A549 (cell line): ENCODE measurements at regions not wholly inside any gene's neighbourhood (a gene's known extent, or its start where the extent isn't known, plus 50 kb on each side); places are given as distances from the start of the nearest gene placed in this dataset.

Experiments used
- ATAC-seq, 2 experiments: fragments of 200-7000 bp in 1 of 2; fragments of >200 bp in 1 of 2; cut with Nextera tagmentation in 1 of 2; cut with Tn5 transposase in 1 of 2; 3 replicates each; pipeline versions ENCODE4 v1.8.0 to v1.9.1; 2018 to 2020; ENCODE audit warnings: mild to moderate bottlenecking in 1 of 2, moderate library complexity in 1 of 2
- CTCF ChIA-PET: fragments of 300-600 bp; sonication (Branson Sonifier 250); formaldehyde crosslinking; extraction: SDS; loops from one replicate; lab custom pipeline; 2021; ENCODE audit warnings: antibody characterized with exemption, inconsistent platforms; lab: Yijun Ruan, JAX
- POLR2A ChIA-PET: fragments of 350-600 bp; formaldehyde crosslinking; extraction: SDS; loops from one replicate; lab custom pipeline; 2021; ENCODE audit warnings: antibody characterized with exemption, inconsistent platforms; lab: Yijun Ruan, JAX
- DNase-seq, 2 experiments: peaks; one replicate each; pipeline versions ENCODE4 v3.0.0 to v3.0.0-alpha.2; 2011 to 2016; ENCODE audit warnings: low read depth in 1 of 2, low spot score in 1 of 2
- FAIRE-seq: peaks from 2 replicates; lab custom pipeline; 2011; peaks lifted over from hg19 to GRCh38; lab: Jason Lieb, UNC
- H3K27ac ChIP-seq, 2 experiments: fragments of >200 bp; sonication (Bioruptor Twin); formaldehyde crosslinking; 3 replicates each; pipeline ENCODE4 v1.5.1; 2016 to 2017
- H3K4me1 ChIP-seq: fragments of >200 bp; sonication (Bioruptor Twin); formaldehyde crosslinking; 3 replicates; pipeline ENCODE4 v1.6.1; 2016
- H3K4me2 ChIP-seq: fragments of >200 bp; sonication (Bioruptor Twin); formaldehyde crosslinking; 3 replicates; pipeline ENCODE4 v1.6.1; 2016
- H3K4me3 ChIP-seq: fragments of >200 bp; sonication (Bioruptor Twin); formaldehyde crosslinking; 3 replicates; pipeline ENCODE4 v1.5.1; 2016
- H3K9me3 ChIP-seq: fragments of >200 bp; sonication (Bioruptor Twin); formaldehyde crosslinking; 3 replicates; pipeline ENCODE4 v1.6.1; 2016
- BHLHE40 ChIP-seq: IDR thresholded peaks from 2 replicates; pipeline ENCODE4 v1.6.1; 2012; ENCODE audit warnings: low read depth, low read length, inconsistent platforms
- CBX8 ChIP-seq: fragments of 200-600 bp; sonication (generic); IDR thresholded peaks from 2 replicates; pipeline ENCODE4 v1.6.1; 2016
- EHMT2 ChIP-seq: fragments of 200-600 bp; sonication (generic); IDR thresholded peaks from 2 replicates; pipeline ENCODE4 v1.6.1; 2016; ENCODE audit warnings: antibody characterized with exemption, low read depth, mild to moderate bottlenecking, moderate library complexity
- ELK1 ChIP-seq: fragments of 150-350 bp; IDR thresholded peaks from 2 replicates; pipeline ENCODE4 v1.6.1; 2014; ENCODE audit warnings: low read depth, mild to moderate bottlenecking, low read length
- EP300 ChIP-seq, 2 experiments: fragments of >200 bp; sonication (Bioruptor Twin); formaldehyde crosslinking; IDR thresholded peaks; 2 replicates in 1 of 2; 3 replicates in 1 of 2; pipeline ENCODE4 v1.6.1; 2016 to 2017
- FOSL2 ChIP-seq, 2 experiments: fragments of 450-650 bp in 1 of 2; fragments of >200 bp in 1 of 2; sonication (Bioruptor Twin) in 1 of 2; formaldehyde crosslinking; IDR thresholded peaks; 2 replicates each; pipeline versions ENCODE4 v1.5.0 to v1.6.1; 2016 to 2020; ENCODE audit warnings: mild to moderate bottlenecking in 1 of 2, moderate library complexity in 1 of 2
- GATA3 ChIP-seq: IDR thresholded peaks from 2 replicates; pipeline ENCODE4 v1.6.1; 2012; ENCODE audit warnings: borderline replicate concordance
- HDAC2 ChIP-seq: fragments of 200-600 bp; sonication (generic); IDR thresholded peaks from 2 replicates; pipeline ENCODE4 v1.6.1; 2016
- HEYL ChIP-seq: fragments of 250-450 bp; sonication (Bioruptor Pico); IDR thresholded peaks from 2 replicates; pipeline ENCODE4 v1.8.0; 2021; ENCODE audit warnings: mild to moderate bottlenecking, moderate library complexity
- HOXB13 ChIP-seq: fragments of 250-450 bp; sonication (Bioruptor Pico); IDR thresholded peaks from 2 replicates; pipeline ENCODE4 v1.5.0; 2020; ENCODE audit warnings: low read depth, mild to moderate bottlenecking, moderate library complexity
- JUN ChIP-seq, 2 experiments: fragments of >200 bp; sonication (Bioruptor Twin); formaldehyde crosslinking; IDR thresholded peaks; 2 replicates in 1 of 2; 3 replicates in 1 of 2; pipeline ENCODE4 v1.6.1; 2016 to 2017
- KDM1A ChIP-seq: fragments of 200-600 bp; sonication (generic); IDR thresholded peaks from 2 replicates; pipeline ENCODE4 v1.6.1; 2016; ENCODE audit warnings: low read depth, mild to moderate bottlenecking
- KDM5A ChIP-seq: fragments of 200-600 bp; sonication (generic); IDR thresholded peaks from 2 replicates; pipeline ENCODE4 v1.6.1; 2016; ENCODE audit warnings: antibody characterized with exemption, mild to moderate bottlenecking
- NFE2L2 ChIP-seq: fragments of 150-350 bp; conservative IDR thresholded peaks from 2 replicates; pipeline ENCODE4 v1.6.1; 2014; ENCODE audit warnings: low read length
- PHF8 ChIP-seq: fragments of 200-600 bp; sonication (generic); IDR thresholded peaks from 2 replicates; pipeline ENCODE4 v1.6.1; 2016; ENCODE audit warnings: low read depth, mild to moderate bottlenecking, antibody characterized with exemption, moderate library complexity, borderline replicate concordance
- POLR2A ChIP-seq: IDR thresholded peaks from 2 replicates; pipeline ENCODE4 v1.6.1; 2012; ENCODE audit warnings: mild to moderate bottlenecking, low read length
- POLR2AphosphoS2 ChIP-seq: conservative IDR thresholded peaks from 2 replicates; pipeline ENCODE4 v1.6.1; 2012; ENCODE audit warnings: low read length, improper control_type of control experiment, inconsistent platforms
- RCOR1 ChIP-seq: fragments of 150-350 bp; IDR thresholded peaks from 2 replicates; pipeline ENCODE4 v1.6.1; 2014; ENCODE audit warnings: antibody characterized with exemption, low read length, low read depth
- SREBF2 ChIP-seq: fragments of 450-650 bp; IDR thresholded peaks from 2 replicates; pipeline ENCODE4 v1.6.1; 2014; ENCODE audit warnings: mild to moderate bottlenecking, moderate library complexity
- TFCP2L1 ChIP-seq: fragments of 250-450 bp; sonication (Bioruptor Pico); IDR thresholded peaks from 2 replicates; pipeline ENCODE4 v1.5.0; 2021; ENCODE audit warnings: mild to moderate bottlenecking
- TP53 ChIP-seq: fragments of 250-450 bp; sonication (Bioruptor Pico); IDR thresholded peaks from 2 replicates; pipeline ENCODE4 v1.5.0; 2021; ENCODE audit warnings: mild to moderate bottlenecking, moderate library complexity
- ZC3H11A ChIP-seq: fragments of 450-650 bp; IDR thresholded peaks from 2 replicates; pipeline ENCODE4 v1.6.1; 2014; ENCODE audit warnings: antibody characterized with exemption, mild to moderate bottlenecking
- ZNF302 ChIP-seq: fragments of 250-450 bp; sonication (Bioruptor Pico); IDR thresholded peaks from 2 replicates; pipeline ENCODE4 v1.9.0; 2021; ENCODE audit warnings: inconsistent platforms, mild to moderate bottlenecking, moderate library complexity
- WGBS: methylation state at CpG from one replicate; pipeline ENCODE4 v1.1.6; 2017; ENCODE audit errors: missing lambda C conversion rate; 5-methylcytosine and 5-hydroxymethylcytosine counted together
- TF ChIP-seq, protein P1 (sequence below): fragments of >200 bp; sonication (Bioruptor Twin); formaldehyde crosslinking; IDR thresholded peaks from 3 replicates; pipeline ENCODE4 v1.5.1; 2016
- TF ChIP-seq, protein P2 (sequence below): fragments of >200 bp; sonication (Bioruptor Twin); formaldehyde crosslinking; IDR thresholded peaks from 3 replicates; pipeline ENCODE4 v1.6.1; 2016
- TF ChIP-seq, protein P3 (sequence below): IDR thresholded peaks from 2 replicates; pipeline ENCODE4 v1.6.1; 2012
- TF ChIP-seq, protein P4 (sequence below): fragments of 200-600 bp; sonication (generic); IDR thresholded peaks from 2 replicates; pipeline ENCODE4 v1.6.1; 2016; ENCODE audit warnings: antibody characterized with exemption, mild to moderate bottlenecking, moderate library complexity
- TF ChIP-seq, protein P5 (sequence below): fragments of 450-650 bp; IDR thresholded peaks from 2 replicates; pipeline ENCODE4 v1.6.1; 2014; ENCODE audit warnings: antibody characterized with exemption

GRCh38 chr1:38272515-38272914, 225.9 kb upstream of the POU3F1 start:
- POLR2A ChIA-PET: no interaction called here
- FAIRE-seq: no peak
- no peak overlapping the region for H3K27ac ChIP-seq
- H3K4me1 ChIP-seq: no peaks in the 10 kb centered on the region
- TF ChIP-seq HOXB13 (CRISPR knock-in tag) (no peak), PHF8 (no peak), KDM1A (no peak), FOSL2 (IDR thresholded peaks at IDR 0.05) (no peak), FOSL2 (CRISPR knock-in tag; IDR thresholded peaks at IDR 0.05) (no peak), TFCP2L1 (no peak), ELK1 (no peak), ZC3H11A (no peak), HDAC2 (no peak), EHMT2 (no peak), POLR2A (no peak), RCOR1 (no peak), BHLHE40 (no peak), POLR2AphosphoS2 (no peak)
- TF ChIP-seq, protein P1, sequence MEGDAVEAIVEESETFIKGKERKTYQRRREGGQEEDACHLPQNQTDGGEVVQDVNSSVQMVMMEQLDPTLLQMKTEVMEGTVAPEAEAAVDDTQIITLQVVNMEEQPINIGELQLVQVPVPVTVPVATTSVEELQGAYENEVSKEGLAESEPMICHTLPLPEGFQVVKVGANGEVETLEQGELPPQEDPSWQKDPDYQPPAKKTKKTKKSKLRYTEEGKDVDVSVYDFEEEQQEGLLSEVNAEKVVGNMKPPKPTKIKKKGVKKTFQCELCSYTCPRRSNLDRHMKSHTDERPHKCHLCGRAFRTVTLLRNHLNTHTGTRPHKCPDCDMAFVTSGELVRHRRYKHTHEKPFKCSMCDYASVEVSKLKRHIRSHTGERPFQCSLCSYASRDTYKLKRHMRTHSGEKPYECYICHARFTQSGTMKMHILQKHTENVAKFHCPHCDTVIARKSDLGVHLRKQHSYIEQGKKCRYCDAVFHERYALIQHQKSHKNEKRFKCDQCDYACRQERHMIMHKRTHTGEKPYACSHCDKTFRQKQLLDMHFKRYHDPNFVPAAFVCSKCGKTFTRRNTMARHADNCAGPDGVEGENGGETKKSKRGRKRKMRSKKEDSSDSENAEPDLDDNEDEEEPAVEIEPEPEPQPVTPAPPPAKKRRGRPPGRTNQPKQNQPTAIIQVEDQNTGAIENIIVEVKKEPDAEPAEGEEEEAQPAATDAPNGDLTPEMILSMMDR: no peak
- TF ChIP-seq, protein P2, sequence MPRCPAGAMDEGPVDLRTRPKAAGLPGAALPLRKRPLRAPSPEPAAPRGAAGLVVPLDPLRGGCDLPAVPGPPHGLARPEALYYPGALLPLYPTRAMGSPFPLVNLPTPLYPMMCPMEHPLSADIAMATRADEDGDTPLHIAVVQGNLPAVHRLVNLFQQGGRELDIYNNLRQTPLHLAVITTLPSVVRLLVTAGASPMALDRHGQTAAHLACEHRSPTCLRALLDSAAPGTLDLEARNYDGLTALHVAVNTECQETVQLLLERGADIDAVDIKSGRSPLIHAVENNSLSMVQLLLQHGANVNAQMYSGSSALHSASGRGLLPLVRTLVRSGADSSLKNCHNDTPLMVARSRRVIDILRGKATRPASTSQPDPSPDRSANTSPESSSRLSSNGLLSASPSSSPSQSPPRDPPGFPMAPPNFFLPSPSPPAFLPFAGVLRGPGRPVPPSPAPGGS: no peak
- TF ChIP-seq, protein P3, sequence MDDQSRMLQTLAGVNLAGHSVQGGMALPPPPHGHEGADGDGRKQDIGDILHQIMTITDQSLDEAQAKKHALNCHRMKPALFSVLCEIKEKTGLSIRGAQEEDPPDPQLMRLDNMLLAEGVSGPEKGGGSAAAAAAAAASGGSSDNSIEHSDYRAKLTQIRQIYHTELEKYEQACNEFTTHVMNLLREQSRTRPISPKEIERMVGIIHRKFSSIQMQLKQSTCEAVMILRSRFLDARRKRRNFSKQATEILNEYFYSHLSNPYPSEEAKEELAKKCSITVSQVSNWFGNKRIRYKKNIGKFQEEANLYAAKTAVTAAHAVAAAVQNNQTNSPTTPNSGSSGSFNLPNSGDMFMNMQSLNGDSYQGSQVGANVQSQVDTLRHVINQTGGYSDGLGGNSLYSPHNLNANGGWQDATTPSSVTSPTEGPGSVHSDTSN: no peak
- TF ChIP-seq, protein P4, sequence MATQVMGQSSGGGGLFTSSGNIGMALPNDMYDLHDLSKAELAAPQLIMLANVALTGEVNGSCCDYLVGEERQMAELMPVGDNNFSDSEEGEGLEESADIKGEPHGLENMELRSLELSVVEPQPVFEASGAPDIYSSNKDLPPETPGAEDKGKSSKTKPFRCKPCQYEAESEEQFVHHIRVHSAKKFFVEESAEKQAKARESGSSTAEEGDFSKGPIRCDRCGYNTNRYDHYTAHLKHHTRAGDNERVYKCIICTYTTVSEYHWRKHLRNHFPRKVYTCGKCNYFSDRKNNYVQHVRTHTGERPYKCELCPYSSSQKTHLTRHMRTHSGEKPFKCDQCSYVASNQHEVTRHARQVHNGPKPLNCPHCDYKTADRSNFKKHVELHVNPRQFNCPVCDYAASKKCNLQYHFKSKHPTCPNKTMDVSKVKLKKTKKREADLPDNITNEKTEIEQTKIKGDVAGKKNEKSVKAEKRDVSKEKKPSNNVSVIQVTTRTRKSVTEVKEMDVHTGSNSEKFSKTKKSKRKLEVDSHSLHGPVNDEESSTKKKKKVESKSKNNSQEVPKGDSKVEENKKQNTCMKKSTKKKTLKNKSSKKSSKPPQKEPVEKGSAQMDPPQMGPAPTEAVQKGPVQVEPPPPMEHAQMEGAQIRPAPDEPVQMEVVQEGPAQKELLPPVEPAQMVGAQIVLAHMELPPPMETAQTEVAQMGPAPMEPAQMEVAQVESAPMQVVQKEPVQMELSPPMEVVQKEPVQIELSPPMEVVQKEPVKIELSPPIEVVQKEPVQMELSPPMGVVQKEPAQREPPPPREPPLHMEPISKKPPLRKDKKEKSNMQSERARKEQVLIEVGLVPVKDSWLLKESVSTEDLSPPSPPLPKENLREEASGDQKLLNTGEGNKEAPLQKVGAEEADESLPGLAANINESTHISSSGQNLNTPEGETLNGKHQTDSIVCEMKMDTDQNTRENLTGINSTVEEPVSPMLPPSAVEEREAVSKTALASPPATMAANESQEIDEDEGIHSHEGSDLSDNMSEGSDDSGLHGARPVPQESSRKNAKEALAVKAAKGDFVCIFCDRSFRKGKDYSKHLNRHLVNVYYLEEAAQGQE: no peak
- TF ChIP-seq, all 56 proteins: peak for 0
- Histone ChIP-seq H3K9me3 (no peaks in the 10 kb centered on the region), H3K4me2 (no peak overlapping the region), H3K4me3 (no peak overlapping the region)
- no peak for DNase-seq
- no peak for ATAC-seq
- 26% methylated on average over 3 of the region's 3 CpGs for WGBS
- CTCF ChIA-PET: interaction anchor here (1.0 kb wide), 1 partner anchor 12 kb away, joined by 4 read pairs; no protein-coding TSS in a partner anchor

- no peaks in the 10 kb centered on the region for H3K4me1 ChIP-seq
- FAIRE-seq: no peak
- CTCF ChIA-PET: no interaction called here
- H3K4me2 ChIP-seq: no peak overlapping the region
- WGBS: 31% methylated on average over 11 of the region's 12 CpGs
- no peak overlapping the region for H3K4me3 ChIP-seq
- no peak for DNase-seq
- POLR2A ChIA-PET: no interaction called here
- no peak for ATAC-seq
- H3K9me3 ChIP-seq: no peaks in the 10 kb centered on the region
- no peak overlapping the region for H3K27ac ChIP-seq
- no peak for TF ChIP-seq EP300 (IDR thresholded peaks at IDR 0.05)
- TF ChIP-seq KDM5A: no peak
- TF ChIP-seq GATA3: no peak
- TF ChIP-seq HEYL (CRISPR knock-in tag): no peak
- no peak for TF ChIP-seq TFCP2L1
- TF ChIP-seq NFE2L2: no peak
- no peak for TF ChIP-seq ZC3H11A
- TF ChIP-seq, protein P5, sequence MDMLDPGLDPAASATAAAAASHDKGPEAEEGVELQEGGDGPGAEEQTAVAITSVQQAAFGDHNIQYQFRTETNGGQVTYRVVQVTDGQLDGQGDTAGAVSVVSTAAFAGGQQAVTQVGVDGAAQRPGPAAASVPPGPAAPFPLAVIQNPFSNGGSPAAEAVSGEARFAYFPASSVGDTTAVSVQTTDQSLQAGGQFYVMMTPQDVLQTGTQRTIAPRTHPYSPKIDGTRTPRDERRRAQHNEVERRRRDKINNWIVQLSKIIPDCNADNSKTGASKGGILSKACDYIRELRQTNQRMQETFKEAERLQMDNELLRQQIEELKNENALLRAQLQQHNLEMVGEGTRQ: no peak
- no peak for TF ChIP-seq TP53
- TF ChIP-seq ZNF302 (CRISPR knock-in tag): no peak
- no peak for TF ChIP-seq CBX8
- no peak for TF ChIP-seq SREBF2
- TF ChIP-seq JUN (IDR thresholded peaks at IDR 0.05): no peak
- TF ChIP-seq KDM1A: no peak
Measured at GRCh38 chr1:38270849-38271633, 224.4 kb upstream of the POU3F1 start.
